ENCODE measurements at regions not wholly inside any gene's neighbourhood (a gene's known extent, or its start where the extent isn't known, plus 50 kb on each side); places are given as distances from the start of the nearest gene placed in this dataset.
"Not testable (repeated sequence)": the region's sequence is repeated elsewhere in the genome, so short reads cannot be mapped to it uniquely, and the experiment has no call there.

- Histone ChIP-seq H4K20me1 (ENCODE audit: insufficient read depth) (no peaks in the 10 kb centered on the region), H2AFZ (ENCODE audit: low read depth) (no peak overlapping the region), H3K27me3 (ENCODE audit: insufficient read depth, low read depth) (no peaks in the 10 kb centered on the region), H3K27ac (no peak overlapping the region), H3K4me3 (IDR thresholded peaks at IDR 0.05; ENCODE audit: insufficient read depth, low read depth, low read length) (no peak overlapping the region), H3K4me1 (ENCODE audit: low read depth, poor library complexity, severe bottlenecking) (no peaks in the 10 kb centered on the region), H3K36me3 (ENCODE audit: insufficient read depth) (no peaks in the 10 kb centered on the region), H3K9ac (no peak overlapping the region), H3K4me2 (no peak overlapping the region), H3K79me2 (ENCODE audit: insufficient read depth, low read depth) (no peaks in the 10 kb centered on the region)
- TF ChIP-seq CTCF (conservative IDR thresholded peaks at IDR 0.05; ENCODE audit: low read depth, low read length), result no peak
Observed at GRCh38 chr13:58324161-58324560, 692.6 kb downstream of the PCDH17 start.

- no peak overlapping the region for H3K9ac ChIP-seq
- no peaks in the 10 kb centered on the region for H3K79me2 ChIP-seq (ENCODE audit: insufficient read depth, low read depth)
- H3K4me1 ChIP-seq (ENCODE audit: low read depth, poor library complexity, severe bottlenecking), result no peaks in the 10 kb centered on the region
- H3K4me3 ChIP-seq (IDR thresholded peaks at IDR 0.05; ENCODE audit: insufficient read depth, low read depth, low read length), result no peak overlapping the region
- TF ChIP-seq CTCF (conservative IDR thresholded peaks at IDR 0.05; ENCODE audit: low read depth, low read length), result no peak
- no peaks in the 10 kb centered on the region for H3K36me3 ChIP-seq (ENCODE audit: insufficient read depth)
- H3K4me2 ChIP-seq, result no peak overlapping the region
- no peaks in the 10 kb centered on the region for H3K27me3 ChIP-seq (ENCODE audit: insufficient read depth, low read depth)
- no peak overlapping the region for H3K27ac ChIP-seq
- H2AFZ ChIP-seq (ENCODE audit: low read depth), result no peak overlapping the region
- H4K20me1 ChIP-seq (ENCODE audit: insufficient read depth), result no peaks in the 10 kb centered on the region
Observed at GRCh38 chr13:58329746-58330145, 698.2 kb downstream of the PCDH17 start.

- Histone ChIP-seq H3K4me3 (IDR thresholded peaks at IDR 0.05; ENCODE audit: insufficient read depth, low read depth, low read length) (no peak overlapping the region), H2AFZ (ENCODE audit: low read depth) (no peak overlapping the region), H3K4me1 (ENCODE audit: low read depth, poor library complexity, severe bottlenecking) (no peaks in the 10 kb centered on the region), H3K79me2 (ENCODE audit: insufficient read depth, low read depth) (no peaks in the 10 kb centered on the region), H3K36me3 (ENCODE audit: insufficient read depth) (no peaks in the 10 kb centered on the region), H3K9ac (no peak overlapping the region), H3K27me3 (ENCODE audit: insufficient read depth, low read depth) (no peaks in the 10 kb centered on the region), H4K20me1 (ENCODE audit: insufficient read depth) (no peaks in the 10 kb centered on the region), H3K4me2 (no peak overlapping the region), H3K27ac (no peak overlapping the region)
- no peak for TF ChIP-seq CTCF (conservative IDR thresholded peaks at IDR 0.05; ENCODE audit: low read depth, low read length)
Observed at GRCh38 chr13:58340895-58341294, 709.4 kb downstream of the PCDH17 start.

- H3K4me3 ChIP-seq (IDR thresholded peaks at IDR 0.05; ENCODE audit: insufficient read depth, low read depth, low read length), result no peak overlapping the region
- H3K9ac ChIP-seq, result no peak overlapping the region
- no peaks in the 10 kb centered on the region for H3K79me2 ChIP-seq (ENCODE audit: insufficient read depth, low read depth)
- H3K4me2 ChIP-seq, result no peak overlapping the region
- H4K20me1 ChIP-seq (ENCODE audit: insufficient read depth), result no peaks in the 10 kb centered on the region
- no peaks in the 10 kb centered on the region for H3K36me3 ChIP-seq (ENCODE audit: insufficient read depth)
- no peaks in the 10 kb centered on the region for H3K27me3 ChIP-seq (ENCODE audit: insufficient read depth, low read depth)
- no peak for TF ChIP-seq CTCF (conservative IDR thresholded peaks at IDR 0.05; ENCODE audit: low read depth, low read length)
- no peak overlapping the region for H2AFZ ChIP-seq (ENCODE audit: low read depth)
- no peak overlapping the region for H3K27ac ChIP-seq
- H3K4me1 ChIP-seq (ENCODE audit: low read depth, poor library complexity, severe bottlenecking), result no peaks in the 10 kb centered on the region
Observed at GRCh38 chr13:58341318-58341717, 709.8 kb downstream of the PCDH17 start.

- Histone ChIP-seq H3K36me3 (ENCODE audit: insufficient read depth) (no peaks in the 10 kb centered on the region), H4K20me1 (ENCODE audit: insufficient read depth) (no peaks in the 10 kb centered on the region), H3K9ac (no peak overlapping the region), H3K27ac (no peak overlapping the region), H3K4me2 (no peak overlapping the region), H2AFZ (ENCODE audit: low read depth) (no peak overlapping the region), H3K4me1 (ENCODE audit: low read depth, poor library complexity, severe bottlenecking) (no peaks in the 10 kb centered on the region), H3K4me3 (IDR thresholded peaks at IDR 0.05; ENCODE audit: insufficient read depth, low read depth, low read length) (no peak overlapping the region), H3K27me3 (ENCODE audit: insufficient read depth, low read depth) (no peaks in the 10 kb centered on the region), H3K79me2 (ENCODE audit: insufficient read depth, low read depth) (no peaks in the 10 kb centered on the region)
- TF ChIP-seq CTCF (conservative IDR thresholded peaks at IDR 0.05; ENCODE audit: low read depth, low read length), result no peak
Observed at GRCh38 chr13:58343076-58343475, 711.5 kb downstream of the PCDH17 start.

- not testable (repeated sequence) for H3K36me3 ChIP-seq (ENCODE audit: insufficient read depth); H4K20me1 ChIP-seq (ENCODE audit: insufficient read depth); H3K27ac ChIP-seq; H3K79me2 ChIP-seq (ENCODE audit: insufficient read depth, low read depth); H3K4me3 ChIP-seq (IDR thresholded peaks at IDR 0.05; ENCODE audit: insufficient read depth, low read depth, low read length); H3K9ac ChIP-seq; H3K4me2 ChIP-seq; H2AFZ ChIP-seq (ENCODE audit: low read depth); H3K27me3 ChIP-seq (ENCODE audit: insufficient read depth, low read depth); H3K4me1 ChIP-seq (ENCODE audit: low read depth, poor library complexity, severe bottlenecking)
Observed at GRCh38 chr13:58352100-58352499, 720.6 kb downstream of the PCDH17 start.
